ACHN (cell line): ENCODE measurements at regions not wholly inside any gene's neighbourhood (a gene's known extent, or its start where the extent isn't known, plus 50 kb on each side); places are given as distances from the start of the nearest gene placed in this dataset.

Experiments used
- DNase-seq: peaks from one replicate; pipeline ENCODE4 v3.0.0-alpha.2; 2015
- in situ Hi-C: cut with HindIII; loops from 2 replicates; pipeline ENCODE4 v1.10.0; 2017; ENCODE audit warnings: low sequenced_read_pairs, low pct_ligation_motif_present, low pct_unique_long_range_greater_than_20kb

GRCh38 chr5:124668353-124669299 is 77.8 kb downstream of the ZNF608 start:
- no peak for DNase-seq
- in situ Hi-C loops: no loop called here

- no peak for DNase-seq
- in situ Hi-C loops: no loop called here
Measured at GRCh38 chr5:124665625-124666024, 80.8 kb downstream of the ZNF608 start.

- DNase-seq: peak; percentile 16
- in situ Hi-C loops: no loop called here
Measured at GRCh38 chr5:124665035-124665434, 81.4 kb downstream of the ZNF608 start.

GRCh38 chr5:124664287-124664686 is 82.2 kb downstream of the ZNF608 start:
- DNase-seq: no peak
- in situ Hi-C loops: no loop called here

GRCh38 chr5:124663101-124663506 is 83.3 kb downstream of the ZNF608 start:
- peak; percentile 17 for DNase-seq

GRCh38 chr5:124662181-124662781 is 84.2 kb downstream of the ZNF608 start:
- DNase-seq: peak; percentile 56
- in situ Hi-C loops: no loop called here

More at GRCh38 chr5:124663101-124663506, 83.3 kb downstream of the ZNF608 start:
- in situ Hi-C loops: no loop called here

GRCh38 chr5:124661317-124662141 is 84.9 kb downstream of the ZNF608 start:
- DNase-seq: peak; percentile 98

GRCh38 chr5:124660229-124661093 is 86.0 kb downstream of the ZNF608 start:
- DNase-seq: peak; percentile 92
- in situ Hi-C loops: no loop called here

More at GRCh38 chr5:124661317-124662141, 84.9 kb downstream of the ZNF608 start:
- in situ Hi-C loops: no loop called here

GRCh38 chr5:124659798-124660197 is 86.6 kb downstream of the ZNF608 start:
- peak; percentile 70 for DNase-seq
- in situ Hi-C loops: no loop called here

- in situ Hi-C loops: no loop called here
Measured at GRCh38 chr5:124658867-124659557, 87.4 kb downstream of the ZNF608 start.

GRCh38 chr5:124655921-124656511 is 90.4 kb downstream of the ZNF608 start:
- DNase-seq: peak; percentile 88
- in situ Hi-C loops: no loop called here

More at GRCh38 chr5:124658867-124659557, 87.4 kb downstream of the ZNF608 start:
- peak; percentile 18 for DNase-seq

- in situ Hi-C loops: no loop called here
Measured at GRCh38 chr5:124655251-124655917, 91.1 kb downstream of the ZNF608 start.

GRCh38 chr5:124654418-124654817 is 92.0 kb downstream of the ZNF608 start:
- in situ Hi-C loops: no loop called here
- no peak for DNase-seq

More at GRCh38 chr5:124655251-124655917, 91.1 kb downstream of the ZNF608 start:
- DNase-seq: peak; percentile 36

- DNase-seq: no peak
- in situ Hi-C loops: no loop called here
Measured at GRCh38 chr5:124653666-124654065, 92.8 kb downstream of the ZNF608 start.

GRCh38 chr5:124652892-124653441 is 93.5 kb downstream of the ZNF608 start:
- in situ Hi-C loops: no loop called here
- no peak for DNase-seq

- in situ Hi-C loops: no loop called here
- no peak for DNase-seq
Measured at GRCh38 chr5:124652514-124652819, 94.0 kb downstream of the ZNF608 start.
